PC-9 (cell line): ENCODE measurements at regions not wholly inside any gene's neighbourhood (a gene's known extent, or its start where the extent isn't known, plus 50 kb on each side); places are given as distances from the start of the nearest gene placed in this dataset.

ENCODE experiments used
- EZH2 ChIP-seq: fragments of 200-600 bp; sonication (generic); IDR thresholded peaks from 2 replicates; pipeline ENCODE4 v1.8.0; 2017; ENCODE audit warnings: antibody characterized with exemption, low read depth
- TF ChIP-seq, protein P1 (sequence below): fragments of 200-600 bp; sonication (generic); conservative IDR thresholded peaks from 2 replicates; pipeline ENCODE4 v1.6.1; 2017; ENCODE audit warnings: mixed run types, antibody characterized with exemption, mild to moderate bottlenecking, moderate library complexity

DNA sequence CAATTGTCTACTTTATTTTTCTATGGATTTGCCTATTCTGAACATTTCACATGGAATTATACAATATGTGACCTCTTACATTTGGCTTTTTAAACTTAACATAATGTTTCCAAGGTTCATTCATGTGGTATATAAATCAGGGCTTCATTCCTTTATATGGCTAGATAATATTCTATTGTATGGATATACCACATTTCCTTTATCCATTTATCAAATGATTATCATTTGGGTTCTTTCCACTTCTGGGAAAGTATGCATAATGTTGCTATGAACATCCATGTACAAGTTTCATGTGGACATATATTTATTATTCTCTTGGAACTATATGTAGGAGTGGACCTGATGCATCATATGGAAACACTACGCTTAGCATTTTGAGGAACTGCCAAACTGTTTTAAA is 99.7 kb upstream of the NCKAP5 start:
- TF ChIP-seq, protein P1, sequence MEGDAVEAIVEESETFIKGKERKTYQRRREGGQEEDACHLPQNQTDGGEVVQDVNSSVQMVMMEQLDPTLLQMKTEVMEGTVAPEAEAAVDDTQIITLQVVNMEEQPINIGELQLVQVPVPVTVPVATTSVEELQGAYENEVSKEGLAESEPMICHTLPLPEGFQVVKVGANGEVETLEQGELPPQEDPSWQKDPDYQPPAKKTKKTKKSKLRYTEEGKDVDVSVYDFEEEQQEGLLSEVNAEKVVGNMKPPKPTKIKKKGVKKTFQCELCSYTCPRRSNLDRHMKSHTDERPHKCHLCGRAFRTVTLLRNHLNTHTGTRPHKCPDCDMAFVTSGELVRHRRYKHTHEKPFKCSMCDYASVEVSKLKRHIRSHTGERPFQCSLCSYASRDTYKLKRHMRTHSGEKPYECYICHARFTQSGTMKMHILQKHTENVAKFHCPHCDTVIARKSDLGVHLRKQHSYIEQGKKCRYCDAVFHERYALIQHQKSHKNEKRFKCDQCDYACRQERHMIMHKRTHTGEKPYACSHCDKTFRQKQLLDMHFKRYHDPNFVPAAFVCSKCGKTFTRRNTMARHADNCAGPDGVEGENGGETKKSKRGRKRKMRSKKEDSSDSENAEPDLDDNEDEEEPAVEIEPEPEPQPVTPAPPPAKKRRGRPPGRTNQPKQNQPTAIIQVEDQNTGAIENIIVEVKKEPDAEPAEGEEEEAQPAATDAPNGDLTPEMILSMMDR, result no peak
- TF ChIP-seq EZH2, result no peak
